GM23338 (cell line): ENCODE measurements at regions not wholly inside any gene's neighbourhood (a gene's known extent, or its start where the extent isn't known, plus 50 kb on each side); places are given as distances from the start of the nearest gene placed in this dataset.

Source experiments
- ATAC-seq: fragments of 200-7000 bp; cut with Tn5 transposase; 3 replicates; pipeline ENCODE4 v1.9.1; 2020
- DNase-seq: peaks from one replicate; pipeline ENCODE4 v3.0.0-alpha.2; 2015; ENCODE audit warnings: low spot score
- H2AFZ ChIP-seq: fragments of 200-600 bp; sonication (generic); 2 replicates; pipeline ENCODE4 v1.8.0; 2016; ENCODE audit warnings: antibody characterized with exemption, mild to moderate bottlenecking, moderate library complexity
- H3F3A ChIP-seq: fragments of 200-600 bp; sonication (generic); replicated peaks from 2 replicates; pipeline ENCODE4 v1.8.0; 2017; ENCODE audit warnings: antibody characterized with exemption, mixed run types, low read depth
- H3K27ac ChIP-seq: fragments of 200-600 bp; sonication (generic); 2 replicates; pipeline ENCODE4 v1.6.1; 2016; ENCODE audit warnings: low read depth
- H3K27me3 ChIP-seq: fragments of 200-600 bp; sonication (generic); 2 replicates; pipeline ENCODE4 v1.8.0; 2016; ENCODE audit warnings: mild to moderate bottlenecking, mixed run types, moderate library complexity; ENCODE audit not compliant: insufficient read depth
- H3K36me3 ChIP-seq: fragments of 200-600 bp; sonication (generic); 2 replicates; pipeline ENCODE4 v1.8.0; 2016; ENCODE audit warnings: mild to moderate bottlenecking; ENCODE audit not compliant: insufficient read depth
- H3K4me1 ChIP-seq: fragments of 200-600 bp; sonication (generic); 2 replicates; pipeline ENCODE4 v1.8.0; 2016; ENCODE audit warnings: mild to moderate bottlenecking, moderate library complexity; ENCODE audit not compliant: insufficient read depth
- H3K4me2 ChIP-seq: fragments of 200-600 bp; sonication (generic); 2 replicates; pipeline ENCODE4 v1.7.1; 2017; ENCODE audit warnings: mixed run types
- H3K4me3 ChIP-seq: fragments of 200-600 bp; sonication (generic); 2 replicates; pipeline ENCODE4 v1.6.1; 2016; ENCODE audit warnings: mixed run types
- H3K79me2 ChIP-seq: fragments of 200-600 bp; sonication (generic); replicated peaks from 2 replicates; pipeline ENCODE4 v1.8.0; 2017; ENCODE audit warnings: mild to moderate bottlenecking; ENCODE audit not compliant: insufficient read depth
- H3K9me2 ChIP-seq: fragments of 200-600 bp; sonication (generic); 2 replicates; pipeline ENCODE4 v1.8.0; 2017; ENCODE audit not compliant: insufficient read depth
- H4K20me1 ChIP-seq: fragments of 200-600 bp; sonication (generic); replicated peaks from 2 replicates; pipeline ENCODE4 v1.8.0; 2017; ENCODE audit warnings: mild to moderate bottlenecking; ENCODE audit not compliant: insufficient read depth
- H3K27ac Mint-ChIP-seq: 2 replicates; pipeline ENCODE4 v1.8.0; 2020; ENCODE audit warnings: inconsistent platforms, mild to moderate bottlenecking, moderate library complexity, mixed read lengths
- H3K27me3 Mint-ChIP-seq: 3 replicates; pipeline ENCODE4 v1.8.0; 2022; ENCODE audit warnings: low read depth, mild to moderate bottlenecking, moderate library complexity, mixed read lengths, inconsistent platforms; ENCODE audit not compliant: insufficient read depth, poor library complexity
- H3K36me3 Mint-ChIP-seq: 3 replicates; pipeline ENCODE4 v1.8.0; 2021; ENCODE audit warnings: low read depth, mild to moderate bottlenecking, inconsistent platforms, moderate library complexity, mixed read lengths
- H3K4me1 Mint-ChIP-seq: 3 replicates; pipeline ENCODE4 v1.8.0; 2020; ENCODE audit warnings: mild to moderate bottlenecking, inconsistent platforms, mixed read lengths
- H3K4me3 Mint-ChIP-seq: 3 replicates; pipeline ENCODE4 v1.8.0; 2021; ENCODE audit warnings: moderate library complexity, mild to moderate bottlenecking, inconsistent platforms, mixed read lengths
- H3K9me3 Mint-ChIP-seq: 3 replicates; pipeline ENCODE4 v1.8.0; 2020; ENCODE audit warnings: moderate library complexity, mild to moderate bottlenecking, inconsistent platforms, mixed read lengths
- CREB1 ChIP-seq: fragments of 250-450 bp; sonication (Bioruptor Pico); IDR thresholded peaks from 2 replicates; pipeline ENCODE4 v1.5.0; 2020; ENCODE audit warnings: low read depth, mild to moderate bottlenecking, moderate library complexity
- CTCF ChIP-seq, 2 experiments: fragments of 200-600 bp in 1 of 2; sonication (generic) in 1 of 2; conservative IDR thresholded peaks; 2 replicates each; pipeline versions ENCODE4 v1.5.1 to v1.6.1; 2016 to 2017; ENCODE audit warnings: antibody characterized with exemption in 2 of 2, low read depth in 2 of 2, mild to moderate bottlenecking in 2 of 2, moderate library complexity in 1 of 2
- ETS1 ChIP-seq: IDR thresholded peaks from 2 replicates; pipeline ENCODE4 v1.6.1; 2016; ENCODE audit warnings: antibody characterized with exemption
- EZH2 ChIP-seq: fragments of 200-600 bp; sonication (generic); IDR thresholded peaks from one replicate; pipeline ENCODE4 v1.8.0; 2017; ENCODE audit warnings: antibody characterized with exemption, mild to moderate bottlenecking, low read depth; ENCODE audit not compliant: unreplicated experiment
- EZH2phosphoT487 ChIP-seq: fragments of 200-600 bp; sonication (generic); IDR thresholded peaks from one replicate; pipeline ENCODE4 v1.8.1; 2018; ENCODE audit warnings: antibody characterized with exemption; ENCODE audit not compliant: unreplicated experiment
- JUNB ChIP-seq: IDR thresholded peaks from one replicate; pipeline ENCODE4 v1.6.1; 2016; ENCODE audit warnings: antibody characterized with exemption; ENCODE audit not compliant: unreplicated experiment
- NANOG ChIP-seq: IDR thresholded peaks from 2 replicates; pipeline ENCODE4 v1.6.1; 2016; ENCODE audit warnings: antibody characterized with exemption, borderline replicate concordance
- POLR2AphosphoS5 ChIP-seq: IDR thresholded peaks from 2 replicates; pipeline ENCODE4 v1.6.1; 2016; ENCODE audit warnings: antibody characterized with exemption, low read depth
- REST ChIP-seq: IDR thresholded peaks from one replicate; pipeline ENCODE4 v1.6.1; 2018; ENCODE audit warnings: antibody characterized with exemption; ENCODE audit not compliant: unreplicated experiment
- STAT1 ChIP-seq: IDR thresholded peaks from one replicate; pipeline ENCODE4 v1.6.1; 2016; ENCODE audit warnings: antibody characterized with exemption; ENCODE audit not compliant: unreplicated experiment
- ZNF114 ChIP-seq: fragments of 250-450 bp; sonication (Bioruptor Pico); IDR thresholded peaks from 2 replicates; pipeline ENCODE4 v1.5.0; 2020; ENCODE audit warnings: mild to moderate bottlenecking, moderate library complexity
- ZNF331 ChIP-seq: fragments of 250-450 bp; sonication (Bioruptor Pico); IDR thresholded peaks from 2 replicates; pipeline ENCODE4 v1.5.0; 2020; ENCODE audit warnings: low read depth, mild to moderate bottlenecking, moderate library complexity
- ZNF462 ChIP-seq: fragments of 250-450 bp; sonication (Bioruptor Pico); IDR thresholded peaks from 2 replicates; pipeline ENCODE4 v1.5.0; 2020; ENCODE audit warnings: mild to moderate bottlenecking, moderate library complexity

- Mint-ChIP-seq H3K27me3 (peaks cover 2% of the 10 kb centered on the region), H3K4me3 (no peak overlapping the region), H3K27ac (no peak overlapping the region), H3K9me3 (no peaks in the 10 kb centered on the region), H3K36me3 (no peaks in the 10 kb centered on the region; the same call in 2 of the 3 replicates), H3K4me1 (peaks cover 25% of the 10 kb centered on the region)
- peaks cover 11% of the 10 kb centered on the region for H3K4me1 ChIP-seq
- no peak overlapping the region for H3K4me2 ChIP-seq
- no peaks in the 10 kb centered on the region for H3K36me3 ChIP-seq
- no peaks in the 10 kb centered on the region for H4K20me1 ChIP-seq
- H3K4me3 ChIP-seq = no peak overlapping the region
- TF ChIP-seq POLR2AphosphoS5 (no peak), NANOG (no peak), ETS1 (no peak), ZNF114 (CRISPR knock-in tag) (no peak), REST (no peak), CREB1 (CRISPR knock-in tag) (no peak), EZH2phosphoT487 (no peak), ZNF462 (CRISPR knock-in tag) (no peak), STAT1 (no peak), CTCF (conservative IDR thresholded peaks at IDR 0.05; ENCODE audit: low read depth in 2 of 2) (no peak), JUNB (no peak), EZH2 (no peak), ZNF331 (CRISPR knock-in tag) (no peak)
- no peaks in the 10 kb centered on the region; the same call in 1 of the 2 replicates for H3K9me2 ChIP-seq
- H3K27ac ChIP-seq = no peak overlapping the region
- peak overlapping the region; percentile 64; the same call in 1 of the 2 replicates for H2AFZ ChIP-seq
- DNase-seq (no peak), ATAC-seq (no peak)
- H3F3A ChIP-seq = no peaks in the 10 kb centered on the region
- H3K79me2 ChIP-seq = no peaks in the 10 kb centered on the region
- H3K27me3 ChIP-seq = no peaks in the 10 kb centered on the region
Observed at GRCh38 chr5:125331987-125332598, 585.7 kb upstream of the ZNF608 start.
